ENCODE measurements at regions not wholly inside any gene's neighbourhood (a gene's known extent, or its start where the extent isn't known, plus 50 kb on each side); places are given as distances from the start of the nearest gene placed in this dataset.

GRCh38 chr15:94844198-94844537 is 612.8 kb downstream of the MCTP2 start:
- Histone ChIP-seq H3K79me2 (ENCODE audit: insufficient read depth, low read length) (no peaks in the 10 kb centered on the region), H3K36me3 (ENCODE audit: insufficient read depth, low read length) (no peaks in the 10 kb centered on the region), H3K9me3 (ENCODE audit: insufficient read depth, low read depth, low read length) (no peaks in the 10 kb centered on the region; the same call in 1 of the 2 replicates), H4K20me1 (ENCODE audit: insufficient read depth, low read length, poor library complexity, severe bottlenecking) (no peaks in the 10 kb centered on the region), H2AFZ (ENCODE audit: low read length) (no peak overlapping the region), H3K9me2 (replicated peaks; ENCODE audit: low read depth, low read length) (no peaks in the 10 kb centered on the region), H3K4me2 (ENCODE audit: low read depth, low read length, poor library complexity, severe bottlenecking) (no peak overlapping the region), H3K27me3 (ENCODE audit: insufficient read depth, low read length, poor library complexity, severe bottlenecking) (no peaks in the 10 kb centered on the region), H3K9ac (ENCODE audit: low read depth, low read length, poor library complexity, severe bottlenecking) (no peak overlapping the region), H3F3A (ENCODE audit: low read depth) (no peaks in the 10 kb centered on the region), H3K4me1 (ENCODE audit: insufficient read depth, low read length, poor library complexity, severe bottlenecking) (no peaks in the 10 kb centered on the region), H3K4me3 (ENCODE audit: low read length, poor library complexity, severe bottlenecking) (no peak overlapping the region)
- TF ChIP-seq, protein P1, sequence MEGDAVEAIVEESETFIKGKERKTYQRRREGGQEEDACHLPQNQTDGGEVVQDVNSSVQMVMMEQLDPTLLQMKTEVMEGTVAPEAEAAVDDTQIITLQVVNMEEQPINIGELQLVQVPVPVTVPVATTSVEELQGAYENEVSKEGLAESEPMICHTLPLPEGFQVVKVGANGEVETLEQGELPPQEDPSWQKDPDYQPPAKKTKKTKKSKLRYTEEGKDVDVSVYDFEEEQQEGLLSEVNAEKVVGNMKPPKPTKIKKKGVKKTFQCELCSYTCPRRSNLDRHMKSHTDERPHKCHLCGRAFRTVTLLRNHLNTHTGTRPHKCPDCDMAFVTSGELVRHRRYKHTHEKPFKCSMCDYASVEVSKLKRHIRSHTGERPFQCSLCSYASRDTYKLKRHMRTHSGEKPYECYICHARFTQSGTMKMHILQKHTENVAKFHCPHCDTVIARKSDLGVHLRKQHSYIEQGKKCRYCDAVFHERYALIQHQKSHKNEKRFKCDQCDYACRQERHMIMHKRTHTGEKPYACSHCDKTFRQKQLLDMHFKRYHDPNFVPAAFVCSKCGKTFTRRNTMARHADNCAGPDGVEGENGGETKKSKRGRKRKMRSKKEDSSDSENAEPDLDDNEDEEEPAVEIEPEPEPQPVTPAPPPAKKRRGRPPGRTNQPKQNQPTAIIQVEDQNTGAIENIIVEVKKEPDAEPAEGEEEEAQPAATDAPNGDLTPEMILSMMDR (conservative IDR thresholded peaks at IDR 0.05; ENCODE audit: low read length) = no peak
- TF ChIP-seq EZH2phosphoT487 (IDR thresholded peaks at IDR 0.05; ENCODE audit: borderline replicate concordance) = no peak

DNA sequence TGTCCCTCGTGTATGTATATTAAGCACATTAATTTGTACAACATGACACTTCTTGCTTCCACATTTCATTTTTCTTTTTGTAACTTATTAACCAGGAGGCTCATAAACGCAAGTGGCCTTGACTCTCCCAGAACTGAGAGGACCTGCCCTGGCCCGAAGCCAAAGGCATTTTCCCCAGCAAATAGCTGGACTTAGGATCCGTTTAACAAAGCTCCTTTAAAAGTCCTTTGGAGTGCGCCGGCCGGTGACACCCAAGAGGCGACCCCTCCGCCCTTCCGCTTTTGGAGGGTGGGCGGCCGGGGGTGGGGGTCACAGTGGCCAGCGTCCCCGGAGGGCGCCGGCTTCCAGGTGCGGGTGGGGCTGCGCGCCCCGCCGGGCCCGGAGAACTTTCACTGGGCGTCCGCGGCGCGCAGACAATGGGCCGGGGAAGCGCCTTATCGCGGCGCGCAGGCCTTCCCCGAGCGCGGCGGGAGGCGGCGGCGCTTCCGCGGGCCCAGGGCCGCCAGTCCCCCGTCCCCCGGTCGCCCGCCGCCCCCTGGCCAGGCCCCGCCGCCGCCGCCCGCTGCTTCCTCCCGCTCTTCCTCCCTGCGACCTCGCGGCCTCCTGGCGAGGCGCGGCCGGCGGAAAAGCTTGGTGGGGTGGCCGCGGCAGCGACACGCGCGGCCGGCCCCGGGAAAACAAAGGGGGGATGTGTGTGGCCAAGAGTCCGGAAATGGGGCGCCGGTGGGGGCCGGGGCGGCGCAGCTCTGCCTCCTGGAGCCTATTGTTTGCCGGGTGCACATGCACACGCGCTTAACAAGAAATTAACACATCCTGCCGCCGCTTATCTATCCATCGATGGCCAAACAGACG is 613.4 kb downstream of the MCTP2 start:
- H3K36me3 ChIP-seq (ENCODE audit: insufficient read depth, low read length) = no peaks in the 10 kb centered on the region
- no peak overlapping the region for H3K9ac ChIP-seq (ENCODE audit: low read depth, low read length, poor library complexity, severe bottlenecking)
- H4K20me1 ChIP-seq (ENCODE audit: insufficient read depth, low read length, poor library complexity, severe bottlenecking) = no peaks in the 10 kb centered on the region
- H2AFZ ChIP-seq (ENCODE audit: low read length) = no peak overlapping the region
- H3K9me2 ChIP-seq (replicated peaks; ENCODE audit: low read depth, low read length) = no peaks in the 10 kb centered on the region
- TF ChIP-seq EZH2phosphoT487 (IDR thresholded peaks at IDR 0.05; ENCODE audit: borderline replicate concordance) = no peak
- TF ChIP-seq, protein P1 (conservative IDR thresholded peaks at IDR 0.05; ENCODE audit: low read length) = no peak
- no peak overlapping the region for H3K4me2 ChIP-seq (ENCODE audit: low read depth, low read length, poor library complexity, severe bottlenecking)
- H3K4me1 ChIP-seq (ENCODE audit: insufficient read depth, low read length, poor library complexity, severe bottlenecking) = no peaks in the 10 kb centered on the region
- H3K4me3 ChIP-seq (ENCODE audit: low read length, poor library complexity, severe bottlenecking) = no peak overlapping the region
- H3K79me2 ChIP-seq (ENCODE audit: insufficient read depth, low read length) = no peaks in the 10 kb centered on the region
- no peaks in the 10 kb centered on the region for H3K27me3 ChIP-seq (ENCODE audit: insufficient read depth, low read length, poor library complexity, severe bottlenecking)
- H3K9me3 ChIP-seq (ENCODE audit: insufficient read depth, low read depth, low read length) = no peaks in the 10 kb centered on the region; the same call in 1 of the 2 replicates
- no peaks in the 10 kb centered on the region for H3F3A ChIP-seq (ENCODE audit: low read depth)

GRCh38 chr15:94845390-94845716 is 614.0 kb downstream of the MCTP2 start:
- H3K9ac ChIP-seq (ENCODE audit: low read depth, low read length, poor library complexity, severe bottlenecking) = no peak overlapping the region
- TF ChIP-seq, protein P1 (conservative IDR thresholded peaks at IDR 0.05; ENCODE audit: low read length) = no peak
- TF ChIP-seq EZH2phosphoT487 (IDR thresholded peaks at IDR 0.05; ENCODE audit: borderline replicate concordance) = no peak
- H3K4me1 ChIP-seq (ENCODE audit: insufficient read depth, low read length, poor library complexity, severe bottlenecking) = no peaks in the 10 kb centered on the region
- no peaks in the 10 kb centered on the region for H3K79me2 ChIP-seq (ENCODE audit: insufficient read depth, low read length)
- no peak overlapping the region for H2AFZ ChIP-seq (ENCODE audit: low read length)
- no peaks in the 10 kb centered on the region for H3K9me2 ChIP-seq (replicated peaks; ENCODE audit: low read depth, low read length)
- no peaks in the 10 kb centered on the region for H3K27me3 ChIP-seq (ENCODE audit: insufficient read depth, low read length, poor library complexity, severe bottlenecking)
- H3K4me2 ChIP-seq (ENCODE audit: low read depth, low read length, poor library complexity, severe bottlenecking) = no peak overlapping the region
- no peaks in the 10 kb centered on the region; the same call in 1 of the 2 replicates for H3K9me3 ChIP-seq (ENCODE audit: insufficient read depth, low read depth, low read length)
- H3K4me3 ChIP-seq (ENCODE audit: low read length, poor library complexity, severe bottlenecking) = no peak overlapping the region
- H3K36me3 ChIP-seq (ENCODE audit: insufficient read depth, low read length) = no peaks in the 10 kb centered on the region
- H3F3A ChIP-seq (ENCODE audit: low read depth) = no peaks in the 10 kb centered on the region
- no peaks in the 10 kb centered on the region for H4K20me1 ChIP-seq (ENCODE audit: insufficient read depth, low read length, poor library complexity, severe bottlenecking)
